BE2C (cell line): ENCODE measurements at regions not wholly inside any gene's neighbourhood (a gene's known extent, or its start where the extent isn't known, plus 50 kb on each side); places are given as distances from the start of the nearest gene placed in this dataset.

Experiments used
- DNase-seq: peaks from one replicate; pipeline ENCODE4 v3.0.0-alpha.2; 2020
- H3K27me3 ChIP-seq: fragments of 250-450 bp; sonication (Bioruptor Pico); 2 replicates; pipeline ENCODE4 v1.5.1; 2020; ENCODE audit warnings: mild to moderate bottlenecking
- H3K36me3 ChIP-seq: fragments of 250-450 bp; sonication (Bioruptor Pico); 2 replicates; pipeline ENCODE4 v1.5.1; 2020; ENCODE audit warnings: mild to moderate bottlenecking
- H3K4me1 ChIP-seq: fragments of 250-450 bp; sonication (Bioruptor Pico); 2 replicates; pipeline ENCODE4 v1.5.1; 2020
- H3K4me3 ChIP-seq: 2 replicates; pipeline ENCODE4 v1.5.1; 2011; ENCODE audit warnings: low read depth, low read length
- H3K9me3 ChIP-seq: fragments of 250-450 bp; sonication (Bioruptor Pico); 2 replicates; pipeline ENCODE4 v1.5.1; 2020
- CTCF ChIP-seq: IDR thresholded peaks from 2 replicates; pipeline ENCODE4 v1.5.1; 2012; ENCODE audit warnings: mild to moderate bottlenecking, low read depth, low read length

DNA sequence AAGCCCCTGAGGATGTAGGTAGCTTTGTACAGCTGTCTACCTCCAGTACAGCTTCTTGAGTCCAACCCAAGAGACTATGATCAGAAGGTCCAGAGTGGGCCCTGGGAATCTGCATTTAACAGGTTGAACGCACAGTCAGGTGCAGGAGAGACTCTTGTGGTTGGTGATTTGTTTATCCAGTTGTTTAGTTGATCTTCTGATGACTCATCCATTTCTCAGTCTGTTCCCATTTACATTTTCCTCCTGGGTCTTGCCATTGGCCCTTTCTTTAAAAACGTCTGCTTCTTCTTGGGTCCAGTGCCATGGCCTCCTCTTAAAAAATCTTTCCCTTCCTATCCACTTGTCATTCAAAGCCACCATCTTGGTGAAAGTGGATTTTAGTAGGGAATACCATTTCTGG, 734.2 kb downstream of the MED13L start:
- H3K36me3 ChIP-seq: no peaks in the 10 kb centered on the region
- 0 out of 2 replicates have a peak, but pooled peaks cover 2% of the 10 kb centered on the region for H3K4me1 ChIP-seq
- H3K4me3 ChIP-seq: no peak overlapping the region
- H3K27me3 ChIP-seq: no peaks in the 10 kb centered on the region
- no peaks in the 10 kb centered on the region for H3K9me3 ChIP-seq
- TF ChIP-seq CTCF: no peak
- no peak for DNase-seq

DNA sequence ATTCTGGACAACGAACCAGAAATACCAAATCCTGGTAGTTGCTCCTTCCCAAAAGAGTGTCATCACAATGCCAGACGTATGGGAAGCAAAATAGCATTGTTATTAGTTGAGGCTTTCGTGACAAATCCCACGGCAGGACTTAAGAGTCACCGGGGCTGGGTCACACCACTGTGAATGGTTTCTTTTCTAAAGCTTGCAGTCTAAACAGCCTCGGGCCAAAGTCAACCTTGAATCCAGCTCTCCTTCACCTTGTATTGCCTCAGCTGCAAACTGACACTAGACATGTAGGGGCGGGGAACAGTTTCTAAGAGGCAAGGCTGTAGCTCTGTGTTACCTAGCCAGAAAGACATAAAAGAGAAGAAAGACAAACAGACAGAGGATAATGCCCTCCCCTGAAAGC, 734.8 kb downstream of the MED13L start:
- no peaks in the 10 kb centered on the region for H3K4me1 ChIP-seq
- H3K9me3 ChIP-seq: no peaks in the 10 kb centered on the region; the same call in 1 of the 2 replicates
- DNase-seq: no peak
- no peaks in the 10 kb centered on the region for H3K27me3 ChIP-seq
- TF ChIP-seq CTCF: no peak
- no peak overlapping the region for H3K4me3 ChIP-seq
- H3K36me3 ChIP-seq: no peaks in the 10 kb centered on the region

GRCh38 chr12:115541891-115542421, 735.5 kb downstream of the MED13L start:
- TF ChIP-seq CTCF: no peak
- Histone ChIP-seq H3K27me3 (no peaks in the 10 kb centered on the region), H3K36me3 (no peaks in the 10 kb centered on the region), H3K4me1 (no peaks in the 10 kb centered on the region), H3K9me3 (no peaks in the 10 kb centered on the region; the same call in 1 of the 2 replicates), H3K4me3 (no peak overlapping the region)
- DNase-seq: no peak

GRCh38 chr12:115528466-115528865, 749.0 kb downstream of the MED13L start:
- no peak for TF ChIP-seq CTCF
- Histone ChIP-seq H3K4me3 (no peak overlapping the region), H3K36me3 (no peaks in the 10 kb centered on the region), H3K4me1 (no peaks in the 10 kb centered on the region), H3K9me3 (no peaks in the 10 kb centered on the region), H3K27me3 (no peaks in the 10 kb centered on the region)
- no peak for DNase-seq

DNA sequence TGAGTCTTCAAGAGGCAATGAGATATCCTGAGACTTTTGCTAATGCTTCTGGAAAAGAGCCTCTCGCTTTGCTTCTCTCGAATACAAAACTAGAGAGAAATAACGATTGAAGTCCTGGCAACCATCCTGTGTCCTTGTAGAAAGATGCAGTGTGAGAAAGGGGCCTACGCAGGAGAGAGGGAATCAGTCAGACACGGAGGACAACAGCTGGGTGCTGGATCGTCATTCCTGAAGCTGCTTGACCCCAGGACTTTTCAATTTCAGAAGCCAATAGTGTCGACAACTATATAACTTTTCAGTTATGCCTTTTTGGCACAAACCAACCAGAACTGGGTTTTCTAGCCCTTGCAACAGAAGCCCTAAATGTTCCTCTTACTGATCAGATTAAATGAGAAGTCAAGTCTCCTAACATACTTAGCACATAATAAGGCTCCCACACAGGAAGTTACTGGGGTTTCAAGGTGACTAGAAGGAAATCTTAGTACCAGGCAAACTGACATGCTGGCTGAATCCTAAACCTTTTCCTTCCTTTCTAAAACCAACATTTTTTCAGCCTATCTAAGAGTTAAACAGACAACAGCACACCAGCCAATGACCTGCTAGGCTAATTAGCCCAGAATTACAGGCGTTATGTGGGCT, 755.6 kb downstream of the MED13L start:
- no peaks in the 10 kb centered on the region for H3K27me3 ChIP-seq
- TF ChIP-seq CTCF: no peak
- H3K4me3 ChIP-seq: no peak overlapping the region
- no peaks in the 10 kb centered on the region for H3K36me3 ChIP-seq
- no peak for DNase-seq
- no peaks in the 10 kb centered on the region for H3K9me3 ChIP-seq
- H3K4me1 ChIP-seq: no peaks in the 10 kb centered on the region

GRCh38 chr12:115519887-115520286, 757.6 kb downstream of the MED13L start:
- Histone ChIP-seq H3K4me3 (no peak overlapping the region), H3K36me3 (no peaks in the 10 kb centered on the region), H3K9me3 (no peaks in the 10 kb centered on the region), H3K4me1 (no peaks in the 10 kb centered on the region), H3K27me3 (no peaks in the 10 kb centered on the region)
- TF ChIP-seq CTCF: no peak
- no peak for DNase-seq
